ENCODE measurements at regions not wholly inside any gene's neighbourhood (a gene's known extent, or its start where the extent isn't known, plus 50 kb on each side); places are given as distances from the start of the nearest gene placed in this dataset.

DNA sequence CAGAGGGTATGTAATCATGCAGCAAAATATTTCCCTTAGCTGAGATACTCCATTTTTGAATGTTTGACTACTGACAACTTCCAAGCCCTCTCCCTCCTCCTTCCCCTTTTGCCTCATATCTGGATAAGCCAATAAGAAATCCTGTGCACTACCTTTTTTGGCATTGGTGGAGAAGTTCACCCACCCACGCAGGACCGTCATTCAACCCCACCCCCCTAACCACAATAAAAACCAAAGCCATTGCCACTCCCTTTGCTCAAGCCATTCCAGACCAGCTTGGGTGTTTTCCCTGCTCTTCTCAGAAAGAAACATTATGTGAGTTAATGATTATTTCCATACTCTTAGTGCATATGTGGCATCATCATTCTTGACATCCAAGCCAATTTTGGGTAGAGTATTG lies 176.7 kb downstream of the PTPN11 start:
- no peaks in the 10 kb centered on the region for H3K9me2 ChIP-seq (replicated peaks; ENCODE audit: low read depth, low read length)
- H3K9me3 ChIP-seq (ENCODE audit: insufficient read depth, low read depth, low read length), result no peaks in the 10 kb centered on the region
- H3K36me3 ChIP-seq (ENCODE audit: insufficient read depth, low read length), result no peaks in the 10 kb centered on the region
- H3K4me2 ChIP-seq (ENCODE audit: low read depth, low read length, poor library complexity, severe bottlenecking), result no peak overlapping the region
- H3K4me1 ChIP-seq (ENCODE audit: insufficient read depth, low read length, poor library complexity, severe bottlenecking), result no peaks in the 10 kb centered on the region
- no peak overlapping the region for H2AFZ ChIP-seq (ENCODE audit: low read length)
- no peaks in the 10 kb centered on the region for H3K79me2 ChIP-seq (ENCODE audit: insufficient read depth, low read length)
- H3K27me3 ChIP-seq (ENCODE audit: insufficient read depth, low read length, poor library complexity, severe bottlenecking), result no peaks in the 10 kb centered on the region
- H3F3A ChIP-seq (ENCODE audit: low read depth), result no peaks in the 10 kb centered on the region
- no peak overlapping the region for H3K9ac ChIP-seq (ENCODE audit: low read depth, low read length, poor library complexity, severe bottlenecking)
- H3K4me3 ChIP-seq (ENCODE audit: low read length, poor library complexity, severe bottlenecking), result no peak overlapping the region
- H4K20me1 ChIP-seq (ENCODE audit: insufficient read depth, low read length, poor library complexity, severe bottlenecking), result no peaks in the 10 kb centered on the region
- TF ChIP-seq, protein P1, sequence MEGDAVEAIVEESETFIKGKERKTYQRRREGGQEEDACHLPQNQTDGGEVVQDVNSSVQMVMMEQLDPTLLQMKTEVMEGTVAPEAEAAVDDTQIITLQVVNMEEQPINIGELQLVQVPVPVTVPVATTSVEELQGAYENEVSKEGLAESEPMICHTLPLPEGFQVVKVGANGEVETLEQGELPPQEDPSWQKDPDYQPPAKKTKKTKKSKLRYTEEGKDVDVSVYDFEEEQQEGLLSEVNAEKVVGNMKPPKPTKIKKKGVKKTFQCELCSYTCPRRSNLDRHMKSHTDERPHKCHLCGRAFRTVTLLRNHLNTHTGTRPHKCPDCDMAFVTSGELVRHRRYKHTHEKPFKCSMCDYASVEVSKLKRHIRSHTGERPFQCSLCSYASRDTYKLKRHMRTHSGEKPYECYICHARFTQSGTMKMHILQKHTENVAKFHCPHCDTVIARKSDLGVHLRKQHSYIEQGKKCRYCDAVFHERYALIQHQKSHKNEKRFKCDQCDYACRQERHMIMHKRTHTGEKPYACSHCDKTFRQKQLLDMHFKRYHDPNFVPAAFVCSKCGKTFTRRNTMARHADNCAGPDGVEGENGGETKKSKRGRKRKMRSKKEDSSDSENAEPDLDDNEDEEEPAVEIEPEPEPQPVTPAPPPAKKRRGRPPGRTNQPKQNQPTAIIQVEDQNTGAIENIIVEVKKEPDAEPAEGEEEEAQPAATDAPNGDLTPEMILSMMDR (conservative IDR thresholded peaks at IDR 0.05; ENCODE audit: low read length), result no peak
- no peak for TF ChIP-seq EZH2phosphoT487 (IDR thresholded peaks at IDR 0.05; ENCODE audit: borderline replicate concordance)

DNA sequence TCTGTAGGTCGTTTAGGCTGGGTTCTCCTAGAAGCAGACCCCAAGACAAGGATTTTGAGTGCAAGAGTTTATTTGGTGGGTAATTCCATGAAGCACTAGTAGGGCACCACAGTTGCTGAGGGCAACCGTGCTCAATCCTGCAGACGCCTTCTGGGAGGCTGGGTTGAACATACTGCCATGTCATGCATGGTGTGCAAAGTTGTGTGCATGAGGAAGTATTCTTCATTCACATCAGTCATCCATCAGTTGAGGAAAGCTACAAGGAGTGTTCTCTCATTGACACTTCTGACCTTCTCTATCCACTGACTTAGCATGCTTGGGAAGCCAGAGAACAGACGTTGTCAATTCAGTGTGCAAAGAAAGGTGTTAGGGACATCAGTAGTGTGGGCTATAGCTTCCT lies 179.2 kb downstream of the PTPN11 start:
- Histone ChIP-seq H3K4me2 (ENCODE audit: low read depth, low read length, poor library complexity, severe bottlenecking) (no peak overlapping the region), H3K9me2 (replicated peaks; ENCODE audit: low read depth, low read length) (no peaks in the 10 kb centered on the region), H3K27me3 (ENCODE audit: insufficient read depth, low read length, poor library complexity, severe bottlenecking) (no peaks in the 10 kb centered on the region)

DNA sequence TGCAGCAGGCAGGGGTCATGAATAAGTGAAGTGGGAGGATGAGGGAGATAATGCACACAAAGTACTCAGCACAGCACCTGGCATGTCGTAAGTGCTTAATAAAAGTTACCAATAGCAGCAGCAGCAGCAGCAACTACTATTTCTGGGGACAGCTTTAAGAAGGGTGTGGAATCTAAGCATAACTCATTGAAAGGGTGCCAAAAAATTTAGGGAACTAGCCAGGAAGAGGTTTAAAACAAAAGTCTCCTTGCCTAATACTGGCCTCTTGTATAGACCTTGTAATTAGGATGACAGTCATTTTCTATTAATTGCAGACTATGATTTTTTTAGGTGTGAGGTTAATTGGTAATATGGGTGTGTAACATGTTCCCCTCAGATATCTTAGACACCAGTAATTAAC lies 179.9 kb downstream of the PTPN11 start:
- no peaks in the 10 kb centered on the region for H3F3A ChIP-seq (ENCODE audit: low read depth)
- H3K9me2 ChIP-seq (replicated peaks; ENCODE audit: low read depth, low read length), result no peaks in the 10 kb centered on the region
- no peak overlapping the region for H3K9ac ChIP-seq (ENCODE audit: low read depth, low read length, poor library complexity, severe bottlenecking)
- no peaks in the 10 kb centered on the region for H4K20me1 ChIP-seq (ENCODE audit: insufficient read depth, low read length, poor library complexity, severe bottlenecking)
- TF ChIP-seq, protein P1 (conservative IDR thresholded peaks at IDR 0.05; ENCODE audit: low read length), result no peak
- no peak for TF ChIP-seq EZH2phosphoT487 (IDR thresholded peaks at IDR 0.05; ENCODE audit: borderline replicate concordance)
- H3K9me3 ChIP-seq (ENCODE audit: insufficient read depth, low read depth, low read length), result no peaks in the 10 kb centered on the region
- no peaks in the 10 kb centered on the region for H3K4me1 ChIP-seq (ENCODE audit: insufficient read depth, low read length, poor library complexity, severe bottlenecking)
- H3K36me3 ChIP-seq (ENCODE audit: insufficient read depth, low read length), result no peaks in the 10 kb centered on the region
- no peak overlapping the region for H3K4me3 ChIP-seq (ENCODE audit: low read length, poor library complexity, severe bottlenecking)
- no peaks in the 10 kb centered on the region for H3K27me3 ChIP-seq (ENCODE audit: insufficient read depth, low read length, poor library complexity, severe bottlenecking)
- H3K4me2 ChIP-seq (ENCODE audit: low read depth, low read length, poor library complexity, severe bottlenecking), result no peak overlapping the region
- no peak overlapping the region for H2AFZ ChIP-seq (ENCODE audit: low read length)
- no peaks in the 10 kb centered on the region for H3K79me2 ChIP-seq (ENCODE audit: insufficient read depth, low read length)

More for the DNA sequence above, 179.2 kb downstream of the PTPN11 start:
- Histone ChIP-seq H2AFZ (ENCODE audit: low read length) (no peak overlapping the region), H3K9ac (ENCODE audit: low read depth, low read length, poor library complexity, severe bottlenecking) (no peak overlapping the region), H4K20me1 (ENCODE audit: insufficient read depth, low read length, poor library complexity, severe bottlenecking) (no peaks in the 10 kb centered on the region), H3K4me1 (ENCODE audit: insufficient read depth, low read length, poor library complexity, severe bottlenecking) (no peaks in the 10 kb centered on the region), H3K9me3 (ENCODE audit: insufficient read depth, low read depth, low read length) (no peaks in the 10 kb centered on the region), H3K36me3 (ENCODE audit: insufficient read depth, low read length) (no peaks in the 10 kb centered on the region), H3K4me3 (ENCODE audit: low read length, poor library complexity, severe bottlenecking) (no peak overlapping the region), H3F3A (ENCODE audit: low read depth) (no peaks in the 10 kb centered on the region), H3K79me2 (ENCODE audit: insufficient read depth, low read length) (no peaks in the 10 kb centered on the region)
- no peak for TF ChIP-seq EZH2phosphoT487 (IDR thresholded peaks at IDR 0.05; ENCODE audit: borderline replicate concordance)
- TF ChIP-seq, protein P1 (conservative IDR thresholded peaks at IDR 0.05; ENCODE audit: low read length), result no peak
